K562 (cell line): ENCODE measurements at regions not wholly inside any gene's neighbourhood (a gene's known extent, or its start where the extent isn't known, plus 50 kb on each side); places are given as distances from the start of the nearest gene placed in this dataset.

Experiments used
- EP300 ChIP-seq: IDR thresholded peaks from 2 replicates; pipeline ENCODE4 v1.6.1; 2012; ENCODE audit warnings: low read length, improper control_type of control experiment
- HMBOX1 ChIP-seq: sonication (generic); IDR thresholded peaks from 2 replicates; pipeline ENCODE4 v1.6.1; 2016
- MAFK ChIP-seq: IDR thresholded peaks from 2 replicates; pipeline ENCODE4 v1.6.1; 2011; ENCODE audit warnings: low read length, improper control_type of control experiment
- MEF2A ChIP-seq: IDR thresholded peaks from 2 replicates; pipeline ENCODE4 v1.6.1; 2011; ENCODE audit warnings: low read depth, mild to moderate bottlenecking, low read length, moderate library complexity; ENCODE audit not compliant: control insufficient read depth
- MLX ChIP-seq, 2 experiments: fragments of 450-650 bp in 1 of 2; sonication (generic) in 1 of 2; formaldehyde crosslinking; conservative IDR thresholded peaks; 2 replicates each; pipeline versions ENCODE4 v1.4.0 to v1.8.1; 2020 to 2022; ENCODE audit warnings: mild to moderate bottlenecking in 1 of 2, missing genetic modification reagents in 1 of 2
- SMC3 ChIP-seq: conservative IDR thresholded peaks from 2 replicates; pipeline ENCODE4 v1.6.1; 2011; ENCODE audit warnings: low read depth, low read length, improper control_type of control experiment; ENCODE audit not compliant: insufficient read depth
- ZKSCAN8 ChIP-seq: fragments of 200-800 bp; sonication (Bioruptor generic); IDR thresholded peaks from 2 replicates; pipeline ENCODE4 v1.6.1; 2016; ENCODE audit warnings: missing genetic modification characterization, missing compliant biosample characterization
- ZNF318 ChIP-seq, 2 experiments: fragments of 450-650 bp; IDR thresholded peaks; 2 replicates each; pipeline ENCODE4 v1.6.1; 2016; ENCODE audit warnings: mild to moderate bottlenecking in 2 of 2, borderline replicate concordance in 1 of 2, low read depth in 1 of 2, moderate library complexity in 1 of 2
- ZNF512 ChIP-seq: IDR thresholded peaks from 2 replicates; pipeline ENCODE4 v1.6.1; 2016; ENCODE audit warnings: missing genetic modification characterization, missing compliant biosample characterization

DNA sequence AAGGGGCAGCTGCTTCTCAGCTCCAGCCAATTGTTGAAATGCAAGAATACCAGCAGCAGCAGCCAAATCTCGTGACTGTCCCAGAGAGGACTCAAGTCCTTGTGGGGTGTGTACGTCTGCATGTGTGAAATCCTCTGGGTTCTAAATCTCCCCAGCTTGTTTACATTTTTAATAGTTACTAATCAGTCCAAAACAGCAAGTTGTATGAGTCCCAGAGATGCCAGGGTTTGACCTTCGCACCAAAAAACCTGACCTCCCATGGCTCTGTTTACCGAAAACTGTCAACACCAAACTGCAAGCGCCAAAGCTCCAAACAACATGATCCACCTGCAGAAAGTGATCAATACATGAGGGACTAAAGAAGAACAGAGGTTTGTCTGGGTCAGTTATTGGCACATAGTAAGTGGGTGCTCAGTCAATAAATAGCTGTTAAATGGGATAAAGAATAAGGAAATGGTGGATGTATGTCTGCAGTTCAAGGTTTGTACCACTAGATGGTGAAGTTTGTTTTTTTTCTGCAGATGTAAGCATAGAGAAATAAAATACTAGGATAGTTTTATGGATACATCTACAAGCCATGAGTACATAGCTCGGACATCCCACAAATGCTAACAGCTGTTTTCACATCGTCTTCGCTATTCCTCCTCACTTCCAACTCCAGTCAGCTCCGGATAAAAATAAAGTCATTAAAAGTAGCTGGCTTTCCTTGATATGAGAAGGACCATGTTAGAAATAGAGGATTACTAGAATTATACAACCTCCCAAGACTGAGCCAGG, 85.3 kb upstream of the ADRB2 start (continued):
- TF ChIP-seq ZNF512 (tag) (no peak), MEF2A (no peak), HMBOX1 (no peak), ZKSCAN8 (CRISPR knock-in tag) (no peak), ZNF318 (IDR thresholded peaks at IDR 0.05; ENCODE audit: borderline replicate concordance in 1 of 2, low read depth in 1 of 2) (no peak), MLX (CRISPR knock-in tag; conservative IDR thresholded peaks at IDR 0.05) (no peak), SMC3 (peak; percentile 63), MAFK (0 out of 2 replicates have a peak, but pooled peaks have one; percentile 17), EP300 (no peak)
